GM10248 (cell line): ENCODE measurements at regions not wholly inside any gene's neighbourhood (a gene's known extent, or its start where the extent isn't known, plus 50 kb on each side); places are given as distances from the start of the nearest gene placed in this dataset.

Experiments used
- CTCF ChIA-PET: fragments of 300-600 bp; sonication (Branson Sonifier 250); formaldehyde crosslinking; extraction: SDS; loops from one replicate; lab custom pipeline; 2021; ENCODE audit warnings: antibody characterized with exemption; lab: Yijun Ruan, JAX
- POLR2A ChIA-PET: fragments of 350-650 bp; sonication (Branson Sonifier 250); formaldehyde crosslinking; extraction: SDS; loops from one replicate; lab custom pipeline; 2020; ENCODE audit warnings: antibody characterized with exemption; lab: Yijun Ruan, JAX
- DNase-seq: peaks from one replicate; pipeline ENCODE4 v3.0.0; 2012; ENCODE audit errors: extremely low spot score
- CTCF ChIP-seq: IDR thresholded peaks from 2 replicates; pipeline ENCODE4 v1.5.1; 2012; ENCODE audit warnings: mild to moderate bottlenecking, low read depth; ENCODE audit errors: extremely low read depth, missing control alignments, control extremely low read depth

GRCh38 chr15:61517335-61517734 is 288.2 kb upstream of the RORA start:
- DNase-seq, result no peak
- CTCF ChIA-PET, result interaction anchor here (1.5 kb wide), 1 partner anchor 10 kb away, joined by 4 read pairs; no protein-coding TSS in a partner anchor
- POLR2A ChIA-PET, result no interaction called here
- TF ChIP-seq CTCF, result no peak

GRCh38 chr15:61511756-61512155 is 282.7 kb upstream of the RORA start:
- ChIA-PET POLR2A (no interaction called here), CTCF (no interaction called here)
- DNase-seq, result no peak
- no peak for TF ChIP-seq CTCF

GRCh38 chr15:61511089-61511488 is 282.0 kb upstream of the RORA start:
- TF ChIP-seq CTCF, result no peak
- DNase-seq, result no peak
- CTCF ChIA-PET, result interaction anchor here (0.7 kb wide), 1 partner anchor 17 kb away, joined by 3 read pairs; no protein-coding TSS in a partner anchor
- POLR2A ChIA-PET, result no interaction called here

- CTCF ChIA-PET, result no interaction called here
- no peak for DNase-seq
- POLR2A ChIA-PET, result no interaction called here
- TF ChIP-seq CTCF, result no peak
Measured at GRCh38 chr15:61509327-61509840, 280.3 kb upstream of the RORA start.

GRCh38 chr15:61503383-61503969 is 274.4 kb upstream of the RORA start:
- no peak for TF ChIP-seq CTCF
- no peak for DNase-seq
- ChIA-PET POLR2A (no interaction called here), CTCF (no interaction called here)

GRCh38 chr15:61501815-61502389 is 272.8 kb upstream of the RORA start:
- no peak for DNase-seq
- no peak for TF ChIP-seq CTCF
- POLR2A ChIA-PET, result no interaction called here
- CTCF ChIA-PET, result interaction anchor here (1.5 kb wide), 1 partner anchor 43 kb away, joined by 3 read pairs; no protein-coding TSS in a partner anchor
